ENCODE measurements at regions not wholly inside any gene's neighbourhood (a gene's known extent, or its start where the extent isn't known, plus 50 kb on each side); places are given as distances from the start of the nearest gene placed in this dataset.

DNA sequence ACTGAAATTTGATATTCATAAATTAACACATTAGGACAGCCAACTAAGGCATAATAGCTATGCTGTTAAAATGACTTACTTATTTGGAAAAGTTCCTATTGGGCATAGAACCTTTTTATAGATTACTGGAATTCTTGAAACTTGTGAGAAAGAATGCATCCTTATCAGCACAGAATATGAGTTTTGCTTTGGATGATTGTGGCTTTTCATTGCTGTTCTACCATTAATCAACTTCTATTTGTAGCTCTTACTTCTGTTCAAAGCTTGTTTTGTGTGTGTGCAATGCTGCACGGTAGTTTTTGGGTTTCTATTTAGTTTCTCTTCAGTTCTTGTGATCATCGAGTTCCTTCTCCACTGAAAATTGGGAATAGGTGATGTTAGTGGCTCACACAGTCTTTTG lies 152.4 kb upstream of the PELI2 start:
- ChIA-PET CTCF (no interaction called here), POLR2A (no interaction called here)
- no peaks in the 10 kb centered on the region for H3K36me3 Mint-ChIP-seq (ENCODE audit: low read depth)
- TF ChIP-seq, protein P1, sequence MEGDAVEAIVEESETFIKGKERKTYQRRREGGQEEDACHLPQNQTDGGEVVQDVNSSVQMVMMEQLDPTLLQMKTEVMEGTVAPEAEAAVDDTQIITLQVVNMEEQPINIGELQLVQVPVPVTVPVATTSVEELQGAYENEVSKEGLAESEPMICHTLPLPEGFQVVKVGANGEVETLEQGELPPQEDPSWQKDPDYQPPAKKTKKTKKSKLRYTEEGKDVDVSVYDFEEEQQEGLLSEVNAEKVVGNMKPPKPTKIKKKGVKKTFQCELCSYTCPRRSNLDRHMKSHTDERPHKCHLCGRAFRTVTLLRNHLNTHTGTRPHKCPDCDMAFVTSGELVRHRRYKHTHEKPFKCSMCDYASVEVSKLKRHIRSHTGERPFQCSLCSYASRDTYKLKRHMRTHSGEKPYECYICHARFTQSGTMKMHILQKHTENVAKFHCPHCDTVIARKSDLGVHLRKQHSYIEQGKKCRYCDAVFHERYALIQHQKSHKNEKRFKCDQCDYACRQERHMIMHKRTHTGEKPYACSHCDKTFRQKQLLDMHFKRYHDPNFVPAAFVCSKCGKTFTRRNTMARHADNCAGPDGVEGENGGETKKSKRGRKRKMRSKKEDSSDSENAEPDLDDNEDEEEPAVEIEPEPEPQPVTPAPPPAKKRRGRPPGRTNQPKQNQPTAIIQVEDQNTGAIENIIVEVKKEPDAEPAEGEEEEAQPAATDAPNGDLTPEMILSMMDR (IDR thresholded peaks at IDR 0.05): no peak
- no peaks in the 10 kb centered on the region for H3K4me1 Mint-ChIP-seq
- no peak for ATAC-seq (ENCODE audit: low read depth)
- no peak overlapping the region for H3K27ac Mint-ChIP-seq
- intact Hi-C loops (cut with micrococcal nuclease): no loop called here
- H3K27me3 Mint-ChIP-seq: peaks cover 2% of the 10 kb centered on the region
- no peak overlapping the region for H3K4me3 Mint-ChIP-seq
- no peaks in the 10 kb centered on the region for H3K9me3 Mint-ChIP-seq
- no peak for DNase-seq

DNA sequence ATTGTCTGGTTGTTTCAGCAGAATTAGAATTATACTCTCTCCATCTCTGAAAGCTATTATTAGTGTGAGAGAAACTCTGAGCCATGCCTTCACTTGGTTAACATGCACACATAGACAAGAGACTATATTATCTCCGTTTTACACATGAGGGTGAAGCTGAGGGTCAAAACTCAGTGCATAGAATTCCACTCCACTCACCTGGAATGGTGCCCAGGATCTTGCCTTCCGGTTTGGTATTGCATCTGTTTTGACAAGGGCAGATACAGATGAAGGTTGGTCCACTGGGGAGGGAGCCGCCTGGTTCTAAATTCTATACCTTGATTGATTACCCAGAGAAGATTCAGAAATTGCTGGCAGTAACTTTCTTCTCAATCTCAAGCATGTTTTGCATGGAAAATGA lies 149.5 kb upstream of the PELI2 start:
- H3K4me1 Mint-ChIP-seq: no peaks in the 10 kb centered on the region
- no peak overlapping the region for H3K4me3 Mint-ChIP-seq
- H3K27ac Mint-ChIP-seq: no peak overlapping the region
- intact Hi-C loops (cut with micrococcal nuclease): no loop called here
- TF ChIP-seq, protein P1 (IDR thresholded peaks at IDR 0.05): no peak
- peaks cover 2% of the 10 kb centered on the region for H3K27me3 Mint-ChIP-seq
- H3K9me3 Mint-ChIP-seq: no peaks in the 10 kb centered on the region
- no peak for DNase-seq
- ChIA-PET CTCF (no interaction called here), POLR2A (no interaction called here)
- no peak for ATAC-seq (ENCODE audit: low read depth)
- H3K36me3 Mint-ChIP-seq (ENCODE audit: low read depth): no peaks in the 10 kb centered on the region

DNA sequence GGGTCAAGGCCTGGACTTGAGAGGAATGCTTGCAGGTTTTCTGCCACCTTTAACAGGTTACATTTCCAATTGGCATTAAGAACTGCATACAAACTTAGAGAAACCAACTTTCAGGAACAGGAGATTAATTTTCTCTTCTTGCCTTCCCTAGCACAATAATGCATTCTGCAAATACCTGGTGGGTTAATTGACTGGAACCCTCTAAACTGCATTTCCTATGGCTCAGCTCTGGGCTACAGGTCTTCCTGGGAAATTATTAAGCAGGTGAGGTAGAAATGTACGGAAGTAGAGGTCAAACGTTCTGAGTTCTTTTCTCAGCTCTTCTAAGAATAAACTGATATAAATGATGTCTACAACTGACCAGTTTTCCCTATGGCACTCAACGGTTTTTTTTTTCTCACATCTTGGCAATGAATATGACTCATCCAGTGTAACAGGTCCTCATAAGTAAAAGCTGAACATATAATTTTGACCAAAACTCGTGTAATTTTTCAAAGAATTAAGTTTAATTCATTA lies 144.9 kb upstream of the PELI2 start:
- TF ChIP-seq, protein P1 (IDR thresholded peaks at IDR 0.05): no peak
- peaks cover 2% of the 10 kb centered on the region for H3K27me3 Mint-ChIP-seq
- no peak overlapping the region for H3K4me3 Mint-ChIP-seq
- H3K27ac Mint-ChIP-seq: no peak overlapping the region
- intact Hi-C loops (cut with micrococcal nuclease): no loop called here
- H3K9me3 Mint-ChIP-seq: no peaks in the 10 kb centered on the region
- no peaks in the 10 kb centered on the region for H3K36me3 Mint-ChIP-seq (ENCODE audit: low read depth)
- no peak for ATAC-seq (ENCODE audit: low read depth)
- POLR2A ChIA-PET: no interaction called here
- DNase-seq: no peak
- no peaks in the 10 kb centered on the region for H3K4me1 Mint-ChIP-seq
- CTCF ChIA-PET: no interaction called here

DNA sequence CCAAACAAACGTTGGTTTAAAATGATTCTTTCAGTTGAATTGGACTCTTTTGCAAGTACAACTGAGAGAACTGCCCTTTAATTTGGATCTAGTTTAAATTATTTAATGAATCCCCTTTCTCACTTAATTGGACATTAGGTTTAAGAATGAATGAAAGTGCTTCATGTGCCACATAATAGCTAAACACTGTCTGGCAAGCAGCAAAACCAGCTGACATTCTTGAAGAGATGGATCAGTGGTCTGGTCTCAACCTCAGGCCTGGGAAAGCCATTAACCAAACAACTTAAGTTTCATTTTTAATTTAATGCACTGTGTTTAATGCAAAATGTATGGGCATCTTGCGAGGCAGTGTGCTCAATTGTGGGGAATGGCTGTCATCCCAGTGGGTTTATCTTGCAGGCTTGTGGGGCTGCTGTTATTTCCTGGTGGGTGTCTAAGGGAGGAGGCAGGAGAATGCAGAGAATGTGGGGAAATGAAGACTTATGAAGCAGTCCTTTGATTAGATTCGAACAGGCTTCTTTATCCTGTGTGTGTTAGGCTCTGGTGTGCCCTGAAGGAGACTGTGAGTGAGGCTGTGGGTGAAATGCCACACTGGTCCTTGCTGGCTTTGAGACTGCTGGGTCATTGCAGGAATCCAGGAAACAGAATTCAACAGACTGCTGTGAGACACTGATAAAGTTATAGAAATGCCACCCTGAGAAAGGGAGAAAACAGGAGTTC lies 144.1 kb upstream of the PELI2 start:
- ChIA-PET POLR2A (no interaction called here), CTCF (no interaction called here)
- no peak overlapping the region for H3K4me3 Mint-ChIP-seq
- H3K36me3 Mint-ChIP-seq (ENCODE audit: low read depth): no peaks in the 10 kb centered on the region
- ATAC-seq (ENCODE audit: low read depth) (no peak), DNase-seq (no peak)
- no peaks in the 10 kb centered on the region for H3K4me1 Mint-ChIP-seq
- peaks cover 2% of the 10 kb centered on the region for H3K27me3 Mint-ChIP-seq
- intact Hi-C loops (cut with micrococcal nuclease): no loop called here
- H3K27ac Mint-ChIP-seq: no peak overlapping the region
- H3K9me3 Mint-ChIP-seq: no peaks in the 10 kb centered on the region
- TF ChIP-seq, protein P1 (IDR thresholded peaks at IDR 0.05): no peak

DNA sequence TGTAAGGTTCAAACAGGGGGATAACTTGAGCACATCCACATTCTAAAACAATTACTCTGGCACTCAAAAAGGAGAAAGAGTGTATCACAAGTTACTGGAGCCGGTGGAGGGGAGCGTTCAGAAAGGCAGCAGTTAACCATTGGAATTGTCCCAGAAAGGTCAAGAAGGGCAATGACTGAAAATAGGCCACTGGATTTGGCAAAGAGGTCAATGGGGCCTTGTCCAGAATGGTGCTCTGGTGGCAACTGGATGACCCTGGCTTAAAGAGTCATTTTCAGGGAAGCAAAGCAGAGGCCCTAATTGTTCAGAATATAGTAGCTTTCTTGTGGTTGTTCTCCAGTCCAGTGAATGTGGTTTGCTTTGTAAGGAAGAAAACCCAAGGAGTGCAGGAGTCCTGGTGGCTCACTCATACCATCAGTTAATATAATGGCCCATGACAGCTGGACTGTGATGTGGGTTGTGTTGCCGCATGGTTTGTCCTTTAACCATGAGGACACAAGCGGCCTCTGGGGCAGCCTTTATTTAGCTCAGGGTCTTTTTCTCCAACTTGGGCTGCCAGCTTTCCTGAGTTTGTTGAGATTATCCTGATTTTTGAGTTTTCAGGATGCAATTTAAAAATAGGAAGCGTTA lies 142.8 kb upstream of the PELI2 start:
- DNase-seq (no peak), ATAC-seq (ENCODE audit: low read depth) (no peak)
- H3K36me3 Mint-ChIP-seq (ENCODE audit: low read depth): no peaks in the 10 kb centered on the region
- POLR2A ChIA-PET: no interaction called here
- no peak overlapping the region for H3K4me3 Mint-ChIP-seq
- TF ChIP-seq, protein P1 (IDR thresholded peaks at IDR 0.05): no peak
- no peaks in the 10 kb centered on the region for H3K4me1 Mint-ChIP-seq
- H3K27me3 Mint-ChIP-seq: no peaks in the 10 kb centered on the region
- CTCF ChIA-PET: no interaction called here
- H3K9me3 Mint-ChIP-seq: peaks cover 2% of the 10 kb centered on the region
- intact Hi-C loops (cut with micrococcal nuclease): no loop called here
- no peak overlapping the region for H3K27ac Mint-ChIP-seq

Data from activated B cell treated with CpG ODN at 0.5 μM for 24 hours (primary cell).